Effector memory CD8-positive, alpha-beta T cell (primary cell): ENCODE measurements at regions not wholly inside any gene's neighbourhood (a gene's known extent, or its start where the extent isn't known, plus 50 kb on each side); places are given as distances from the start of the nearest gene placed in this dataset.

ENCODE experiments used
- ATAC-seq: fragments of 150-1000 bp; cut with Tn5 transposase; replicated peaks from 2 replicates; pipeline ENCODE4 v1.10.0; 2021; ENCODE audit warnings: mild to moderate bottlenecking, moderate library complexity
- DNase-seq, 3 experiments: peaks; one replicate each; pipeline ENCODE4 v3.0.0; 2021
- H3K27ac Mint-ChIP-seq, 2 donors: one replicate each; pipeline ENCODE4 v1.8.0; 2022; ENCODE audit warnings: mild to moderate bottlenecking in 2 of 2, mixed read lengths in 2 of 2, moderate library complexity in 2 of 2
- H3K27me3 Mint-ChIP-seq, 2 donors: one replicate each; pipeline ENCODE4 v1.8.0; 2022; ENCODE audit warnings: mixed read lengths in 2 of 2
- H3K36me3 Mint-ChIP-seq: one replicate; pipeline ENCODE4 v1.8.0; 2022; ENCODE audit warnings: mild to moderate bottlenecking, moderate library complexity, mixed read lengths; ENCODE audit not compliant: insufficient read depth
- H3K4me1 Mint-ChIP-seq, 2 donors: one replicate each; pipeline ENCODE4 v1.8.0; 2022; ENCODE audit warnings: low read depth in 2 of 2, mixed read lengths in 2 of 2
- H3K4me3 Mint-ChIP-seq, 2 donors: one replicate each; pipeline ENCODE4 v1.8.0; 2022; ENCODE audit warnings: mild to moderate bottlenecking in 2 of 2, mixed read lengths in 2 of 2, moderate library complexity in 2 of 2
- H3K9me3 Mint-ChIP-seq, 2 donors: one replicate each; pipeline ENCODE4 v1.8.0; 2022; ENCODE audit warnings: mixed read lengths in 2 of 2

DNA sequence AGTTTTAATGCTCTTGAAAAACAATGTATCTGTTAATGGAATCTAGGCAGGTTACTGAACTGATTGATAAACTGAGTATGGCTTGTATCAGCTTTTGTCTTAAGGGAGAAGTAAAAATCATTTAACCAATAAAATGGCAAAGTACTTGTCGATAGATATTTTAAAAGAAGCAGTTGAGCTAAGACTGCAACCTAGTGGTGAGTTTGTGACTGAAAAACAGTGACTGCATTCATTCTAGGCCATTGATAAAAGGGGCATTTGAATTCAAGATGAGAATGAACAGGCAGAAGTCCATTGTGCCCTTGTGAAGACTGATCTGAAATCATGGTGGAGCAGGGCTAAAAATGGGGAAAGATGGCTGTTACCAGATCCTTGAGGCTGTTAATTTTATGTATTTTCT is 59.4 kb upstream of the MSTN start:
- peaks cover 2 to 5% of the 10 kb centered on the region in 2 donors for H3K4me1 Mint-ChIP-seq
- H3K27ac Mint-ChIP-seq = peak overlapping the region in 1 of 2 donors; percentile 4
- no peak overlapping the region for H3K4me3 Mint-ChIP-seq
- DNase-seq (no peak), ATAC-seq (no peak)
- H3K9me3 Mint-ChIP-seq = no peaks in the 10 kb centered on the region
- H3K36me3 Mint-ChIP-seq = no peaks in the 10 kb centered on the region
- H3K27me3 Mint-ChIP-seq = no peaks in the 10 kb centered on the region

DNA sequence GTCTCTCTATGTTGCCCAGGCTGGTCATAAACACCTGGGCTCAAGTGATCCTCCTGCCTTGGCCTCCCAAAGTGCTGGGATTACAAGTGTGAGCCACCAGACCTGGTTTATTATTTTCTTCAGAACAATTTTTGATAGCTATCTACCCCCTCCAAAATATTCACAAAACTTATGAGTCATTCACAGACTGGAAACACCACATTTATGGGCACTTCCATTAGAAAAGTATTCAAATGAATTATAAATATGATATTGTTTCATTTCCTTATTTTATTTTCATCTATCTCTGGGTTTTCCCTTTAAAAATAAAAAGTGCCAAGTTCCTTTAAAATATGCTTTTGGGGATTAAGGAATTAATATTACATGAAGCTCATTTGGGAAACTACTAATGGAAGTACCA is 58.8 kb upstream of the MSTN start:
- Mint-ChIP-seq H3K36me3 (no peaks in the 10 kb centered on the region), H3K27me3 (peaks cover 6% of the 10 kb centered on the region in 2 donors), H3K27ac (peak overlapping the region in 1 of 2 donors; percentile 4), H3K4me1 (peaks cover 2 to 5% of the 10 kb centered on the region in 2 donors), H3K9me3 (no peaks in the 10 kb centered on the region), H3K4me3 (no peak overlapping the region)
- ATAC-seq (no peak), DNase-seq (no peak)

DNA sequence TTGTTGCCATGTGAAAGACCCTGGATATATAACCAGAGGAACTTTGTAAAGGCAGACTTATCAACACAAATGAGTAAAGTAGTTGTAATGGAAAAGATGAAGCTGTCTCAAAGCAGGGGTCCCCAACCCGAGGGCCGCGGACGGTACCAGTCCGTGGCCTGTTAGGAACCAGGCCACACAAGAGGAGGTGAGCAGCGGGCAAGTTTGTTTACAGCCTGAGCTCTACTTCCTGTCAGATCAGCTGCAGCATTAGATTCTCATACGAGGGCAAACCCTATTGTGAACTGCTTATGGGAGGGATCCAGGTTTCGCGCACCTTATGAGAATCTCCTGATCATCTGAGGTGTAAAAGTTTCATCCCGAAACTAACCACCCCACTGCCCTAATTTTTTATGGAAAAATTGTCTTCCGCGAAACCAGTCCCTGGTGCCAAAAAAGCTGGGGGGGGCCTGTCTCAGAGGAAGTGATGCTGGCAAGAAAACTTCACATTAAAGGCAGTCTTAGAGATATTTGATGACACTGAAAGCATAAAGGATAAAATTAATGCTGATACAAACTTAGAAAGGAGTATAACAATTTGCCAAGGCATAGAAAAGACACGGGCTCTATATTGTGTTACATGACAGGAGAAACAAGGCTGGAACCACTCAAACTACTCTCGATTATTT is 57.5 kb upstream of the MSTN start:
- Mint-ChIP-seq H3K27ac (peak overlapping the region in 1 of 2 donors; percentile 9), H3K4me1 (peaks cover 2 to 5% of the 10 kb centered on the region in 2 donors), H3K27me3 (peaks cover 6 to 19% of the 10 kb centered on the region in 2 donors), H3K36me3 (no peaks in the 10 kb centered on the region), H3K9me3 (no peaks in the 10 kb centered on the region), H3K4me3 (peak overlapping the region in 1 of 2 donors; percentile 3)
- ATAC-seq (no peak), DNase-seq (no peak)

DNA sequence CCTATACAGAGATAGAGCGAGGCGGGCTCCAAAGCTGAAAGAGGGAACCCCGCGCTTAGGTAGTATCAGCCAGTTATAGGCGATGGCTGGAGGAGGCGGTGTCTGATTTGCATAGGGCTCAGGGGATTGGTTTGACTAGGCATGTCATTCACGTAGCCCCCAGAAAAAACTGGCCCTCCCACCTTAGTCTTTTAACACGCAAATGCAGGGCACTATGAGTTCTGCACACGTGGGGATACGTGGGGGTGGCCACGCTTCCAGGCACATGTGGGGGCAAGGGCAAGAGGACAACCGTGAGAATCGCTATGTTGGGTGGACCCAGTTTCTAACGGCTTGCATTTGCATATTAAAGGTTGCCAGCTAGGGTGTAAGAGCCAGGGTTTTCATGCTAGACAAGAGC is 56.7 kb upstream of the MSTN start:
- ATAC-seq = peak; percentile 70
- H3K4me1 Mint-ChIP-seq = peaks cover 2 to 5% of the 10 kb centered on the region in 2 donors
- H3K4me3 Mint-ChIP-seq = peak overlapping the region; percentile 3 to 11
- no peaks in the 10 kb centered on the region for H3K9me3 Mint-ChIP-seq
- H3K27ac Mint-ChIP-seq = no peak overlapping the region
- H3K27me3 Mint-ChIP-seq = peaks cover 12 to 25% of the 10 kb centered on the region in 2 donors
- no peaks in the 10 kb centered on the region for H3K36me3 Mint-ChIP-seq
- peak; percentile 3 to 15 (median 4) for DNase-seq

DNA sequence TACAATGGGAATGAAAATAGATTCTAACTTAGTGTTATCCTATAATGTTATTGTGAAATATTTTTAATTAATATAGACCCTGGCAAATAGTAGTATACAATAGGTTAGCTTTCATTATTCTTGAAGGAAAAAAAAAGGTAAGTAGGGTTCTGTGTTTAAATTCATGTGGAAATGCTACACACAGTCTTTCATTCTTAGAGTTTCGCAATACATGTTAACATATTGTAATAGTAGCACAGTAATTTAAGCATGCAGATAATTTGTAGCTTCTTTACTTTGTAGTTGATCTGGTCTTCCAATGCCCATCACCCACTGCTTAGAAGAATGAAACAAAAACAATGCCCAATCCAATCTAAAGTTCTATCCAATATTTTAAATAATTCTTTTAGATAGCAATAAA is 54.8 kb upstream of the MSTN start:
- peaks cover 2 to 5% of the 10 kb centered on the region in 2 donors for H3K4me1 Mint-ChIP-seq
- peaks cover 19 to 38% of the 10 kb centered on the region in 2 donors for H3K27me3 Mint-ChIP-seq
- no peak overlapping the region for H3K27ac Mint-ChIP-seq
- H3K9me3 Mint-ChIP-seq = no peaks in the 10 kb centered on the region
- no peak overlapping the region for H3K4me3 Mint-ChIP-seq
- DNase-seq (no peak), ATAC-seq (no peak)
- H3K36me3 Mint-ChIP-seq = no peaks in the 10 kb centered on the region

DNA sequence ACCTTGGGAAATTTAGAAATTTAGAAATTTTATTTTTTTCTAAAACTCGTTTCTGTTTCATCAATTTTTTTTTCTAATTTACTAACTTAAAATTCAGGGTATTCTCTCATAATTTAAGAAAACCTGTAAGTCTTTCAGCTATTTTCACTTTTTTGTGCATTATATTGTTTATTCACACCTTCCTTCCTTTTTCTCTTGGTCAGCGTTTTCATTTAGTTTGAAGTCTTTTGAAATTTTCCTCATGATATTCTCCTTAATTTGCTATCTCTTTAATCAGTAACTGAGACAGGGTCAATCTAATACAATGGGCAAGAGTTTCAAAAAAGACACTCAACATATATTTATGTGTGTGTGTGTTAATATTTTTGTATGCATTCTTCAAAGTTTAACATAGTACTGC is 50.5 kb upstream of the MSTN start:
- ATAC-seq (no peak), DNase-seq (no peak)
- no peak overlapping the region for H3K4me3 Mint-ChIP-seq
- H3K36me3 Mint-ChIP-seq = no peaks in the 10 kb centered on the region
- no peaks in the 10 kb centered on the region for H3K4me1 Mint-ChIP-seq
- H3K9me3 Mint-ChIP-seq = no peaks in the 10 kb centered on the region
- no peak overlapping the region for H3K27ac Mint-ChIP-seq
- peaks cover 27 to 38% of the 10 kb centered on the region in 2 donors for H3K27me3 Mint-ChIP-seq
